HEK293 (cell line): ENCODE measurements at regions not wholly inside any gene's neighbourhood (a gene's known extent, or its start where the extent isn't known, plus 50 kb on each side); places are given as distances from the start of the nearest gene placed in this dataset.

Experiments
- CTCF ChIA-PET: fragments of 350-600 bp; formaldehyde crosslinking; extraction: SDS; loops from one replicate; lab custom pipeline; 2021; ENCODE audit warnings: antibody characterized with exemption; lab: Yijun Ruan, JAX
- POLR2A ChIA-PET: fragments of 300-600 bp; formaldehyde crosslinking; extraction: SDS; loops from one replicate; lab custom pipeline; 2020; ENCODE audit warnings: antibody characterized with exemption, inconsistent platforms; lab: Yijun Ruan, JAX
- H3K27ac ChIP-seq: fragments of 200-500 bp; sonication (Bioruptor generic); 2 replicates; pipeline ENCODE4 v1.5.1; 2014; ENCODE audit warnings: low read depth, low read length, control low read depth, inconsistent platforms; ENCODE audit errors: extremely low read depth
- H3K36me3 ChIP-seq, 2 experiments: fragments of 200-500 bp in 1 of 2; sonication (Bioruptor generic) in 1 of 2; 1 replicate in 1 of 2; 2 replicates in 1 of 2; pipeline ENCODE4 v1.5.1; 2014 to 2017; ENCODE audit warnings: inconsistent platforms in 2 of 2, low read length in 2 of 2; ENCODE audit not compliant: control insufficient read depth in 2 of 2, insufficient read depth in 1 of 2
- H3K4me1 ChIP-seq: fragments of 200-500 bp; sonication (Bioruptor generic); 2 replicates; pipeline ENCODE4 v1.5.1; 2014; ENCODE audit warnings: mild to moderate bottlenecking, low read length, inconsistent platforms; ENCODE audit not compliant: control insufficient read depth, insufficient read depth
- H3K4me3 ChIP-seq: 2 replicates; pipeline ENCODE4 v1.5.1; 2011; ENCODE audit warnings: low read depth, mild to moderate bottlenecking, control low read depth, low read length, moderate library complexity
- H3K9me3 ChIP-seq: fragments of 200-500 bp; sonication (Bioruptor generic); 2 replicates; pipeline ENCODE4 v1.5.1; 2014; ENCODE audit warnings: low read depth, low read length, inconsistent platforms; ENCODE audit not compliant: control insufficient read depth, insufficient read depth
- KLF1 ChIP-seq: fragments of 450-650 bp; formaldehyde crosslinking; IDR thresholded peaks from 2 replicates; pipeline ENCODE4 v1.5.1; 2016; ENCODE audit warnings: missing biosample characterization, missing genetic modification characterization
- OVOL3 ChIP-seq: fragments of 450-650 bp; formaldehyde crosslinking; IDR thresholded peaks from 2 replicates; pipeline ENCODE4 v1.5.1; 2016; ENCODE audit warnings: missing biosample characterization, missing genetic modification characterization
- PRDM2 ChIP-seq: fragments of 450-650 bp; formaldehyde crosslinking; IDR thresholded peaks from 2 replicates; pipeline ENCODE4 v1.5.1; 2016; ENCODE audit warnings: missing biosample characterization, missing genetic modification characterization, borderline replicate concordance
- ZNF132 ChIP-seq: fragments of 450-650 bp; formaldehyde crosslinking; IDR thresholded peaks from 2 replicates; pipeline ENCODE4 v1.5.1; 2017; ENCODE audit warnings: missing biosample characterization, missing genetic modification characterization, borderline replicate concordance
- ZNF133 ChIP-seq: fragments of 450-650 bp; formaldehyde crosslinking; IDR thresholded peaks from 2 replicates; pipeline ENCODE4 v1.5.1; 2016; ENCODE audit warnings: missing biosample characterization, missing genetic modification characterization
- ZNF138 ChIP-seq: fragments of 450-650 bp; formaldehyde crosslinking; IDR thresholded peaks from 2 replicates; pipeline ENCODE4 v1.5.1; 2016; ENCODE audit warnings: missing biosample characterization, missing genetic modification characterization, borderline replicate concordance
- ZNF157 ChIP-seq: fragments of 450-650 bp; formaldehyde crosslinking; IDR thresholded peaks from 2 replicates; pipeline ENCODE4 v1.5.1; 2016; ENCODE audit warnings: missing biosample characterization, missing genetic modification characterization
- ZNF211 ChIP-seq: fragments of 450-650 bp; formaldehyde crosslinking; IDR thresholded peaks from 2 replicates; pipeline ENCODE4 v1.5.1; 2016; ENCODE audit warnings: low read depth, missing biosample characterization, missing genetic modification characterization
- ZNF311 ChIP-seq: fragments of 450-650 bp; formaldehyde crosslinking; IDR thresholded peaks from 2 replicates; pipeline ENCODE4 v1.5.1; 2017; ENCODE audit warnings: missing biosample characterization, missing genetic modification characterization, borderline replicate concordance
- ZNF350 ChIP-seq: fragments of 450-650 bp; formaldehyde crosslinking; IDR thresholded peaks from 2 replicates; pipeline ENCODE4 v1.5.0; 2017; ENCODE audit warnings: missing biosample characterization, mild to moderate bottlenecking, missing genetic modification characterization
- ZNF530 ChIP-seq: fragments of 450-650 bp; formaldehyde crosslinking; IDR thresholded peaks from 2 replicates; pipeline ENCODE4 v1.5.1; 2016; ENCODE audit warnings: low read depth, missing biosample characterization, missing genetic modification characterization
- ZNF624 ChIP-seq: fragments of 450-650 bp; formaldehyde crosslinking; IDR thresholded peaks from 2 replicates; pipeline ENCODE4 v1.5.1; 2017; ENCODE audit warnings: missing biosample characterization, missing genetic modification characterization
- ZNF626 ChIP-seq: fragments of 450-650 bp; sonication (Bioruptor Pico); formaldehyde crosslinking; IDR thresholded peaks from 2 replicates; pipeline ENCODE4 v1.5.1; 2018; ENCODE audit warnings: missing biosample characterization, missing genetic modification characterization, inconsistent platforms
- ZNF677 ChIP-seq: fragments of 450-650 bp; IDR thresholded peaks from 2 replicates; pipeline ENCODE4 v1.5.0; 2018; ENCODE audit warnings: missing biosample characterization, mild to moderate bottlenecking, missing genetic modification characterization, moderate library complexity
- ZNF701 ChIP-seq: fragments of 450-650 bp; formaldehyde crosslinking; IDR thresholded peaks from 2 replicates; pipeline ENCODE4 v1.5.1; 2016; ENCODE audit warnings: missing biosample characterization, missing genetic modification characterization
- ZNF792 ChIP-seq: fragments of 450-650 bp; formaldehyde crosslinking; IDR thresholded peaks from 2 replicates; pipeline ENCODE4 v1.5.1; 2016; ENCODE audit warnings: missing biosample characterization, missing genetic modification characterization
- ZSCAN23 ChIP-seq: fragments of 450-650 bp; formaldehyde crosslinking; IDR thresholded peaks from 2 replicates; pipeline ENCODE4 v1.5.1; 2016; ENCODE audit warnings: missing biosample characterization, missing genetic modification characterization
- ZSCAN5A ChIP-seq: fragments of 450-650 bp; formaldehyde crosslinking; IDR thresholded peaks from 2 replicates; pipeline ENCODE4 v1.5.1; 2016; ENCODE audit warnings: missing biosample characterization, missing genetic modification characterization

GRCh38 chr10:130766071-130766470, 545.5 kb downstream of the TCERG1L start:
- no peaks in the 10 kb centered on the region for H3K9me3 ChIP-seq
- no peak overlapping the region for H3K4me3 ChIP-seq
- H3K27ac ChIP-seq: no peak overlapping the region
- no peaks in the 10 kb centered on the region for H3K36me3 ChIP-seq
- H3K4me1 ChIP-seq: no peaks in the 10 kb centered on the region
- CTCF ChIA-PET: no interaction called here
- TF ChIP-seq ZNF701 (tag by site-specific recombination) (no peak), ZNF677 (tag by site-specific recombination) (no peak), ZNF132 (tag by site-specific recombination) (no peak), ZNF311 (no peak)
- POLR2A ChIA-PET: interaction anchor here (0.6 kb wide), 1 partner anchor 10 kb away, joined by 7 read pairs; no protein-coding TSS in a partner anchor

DNA sequence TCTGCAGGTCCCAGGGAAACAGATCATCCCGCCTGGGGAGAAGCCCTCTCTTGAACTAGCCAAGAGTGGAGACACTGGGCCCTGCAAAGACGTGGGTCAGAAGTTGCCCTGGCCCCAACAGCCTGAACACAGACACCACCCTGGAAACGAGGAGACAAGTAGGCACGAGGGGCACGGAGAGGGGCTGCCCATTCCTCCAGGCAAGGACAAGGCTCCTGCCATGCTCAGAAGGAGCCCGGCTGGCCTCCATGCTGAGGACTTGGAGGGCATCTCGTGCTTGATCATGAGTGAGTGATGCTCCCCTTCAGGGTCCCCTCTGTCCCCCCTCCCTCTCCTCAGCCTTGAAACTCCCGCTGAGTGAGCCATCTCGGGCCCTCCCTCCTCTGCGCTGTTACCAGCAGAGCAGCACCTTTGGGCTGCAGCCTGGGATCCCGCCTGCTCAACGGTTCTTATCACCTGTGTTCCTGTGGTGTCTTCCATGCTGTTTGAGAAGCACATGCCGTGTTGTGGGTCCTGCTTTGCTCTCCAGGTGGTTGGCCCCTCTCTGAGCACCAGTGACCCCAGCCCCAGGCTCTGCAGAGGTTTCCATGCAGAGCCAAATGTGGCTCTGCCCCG, 544.3 kb downstream of the TCERG1L start:
- H3K4me1 ChIP-seq: no peaks in the 10 kb centered on the region
- H3K27ac ChIP-seq: no peak overlapping the region
- H3K4me3 ChIP-seq: no peak overlapping the region
- H3K9me3 ChIP-seq: no peaks in the 10 kb centered on the region
- CTCF ChIA-PET: no interaction called here
- POLR2A ChIA-PET: no interaction called here
- no peaks in the 10 kb centered on the region for H3K36me3 ChIP-seq
- no peak for TF ChIP-seq ZSCAN23 (tag by site-specific recombination)
- TF ChIP-seq ZNF211: no peak
- TF ChIP-seq ZNF157: no peak
- TF ChIP-seq KLF1 (tag by site-specific recombination): no peak
- no peak for TF ChIP-seq ZNF624 (tag by site-specific recombination)
- TF ChIP-seq ZNF792 (tag by site-specific recombination): no peak
- no peak for TF ChIP-seq ZNF133
- no peak for TF ChIP-seq ZNF626 (tag by site-specific recombination)
- TF ChIP-seq ZNF530: no peak
- no peak for TF ChIP-seq ZSCAN5A (tag by site-specific recombination)
- TF ChIP-seq ZNF350 (tag by site-specific recombination): no peak
- no peak for TF ChIP-seq PRDM2 (tag by site-specific recombination)
- TF ChIP-seq ZNF138 (tag by site-specific recombination): no peak
- TF ChIP-seq OVOL3 (tag by site-specific recombination): no peak
